Stimulated activated CD4-positive, alpha-beta T cell treated with anti-CD3 and anti-CD28 coated beads, Interleukin-2, amount 100 ng/mL, for 48 hours (primary cell): ENCODE measurements at regions not wholly inside any gene's neighbourhood (a gene's known extent, or its start where the extent isn't known, plus 50 kb on each side); places are given as distances from the start of the nearest gene placed in this dataset.

ENCODE experiments used
- DNase-seq, 2 donors: peaks; one replicate each; pipeline ENCODE4 v3.0.0-alpha.2; 2020

DNA sequence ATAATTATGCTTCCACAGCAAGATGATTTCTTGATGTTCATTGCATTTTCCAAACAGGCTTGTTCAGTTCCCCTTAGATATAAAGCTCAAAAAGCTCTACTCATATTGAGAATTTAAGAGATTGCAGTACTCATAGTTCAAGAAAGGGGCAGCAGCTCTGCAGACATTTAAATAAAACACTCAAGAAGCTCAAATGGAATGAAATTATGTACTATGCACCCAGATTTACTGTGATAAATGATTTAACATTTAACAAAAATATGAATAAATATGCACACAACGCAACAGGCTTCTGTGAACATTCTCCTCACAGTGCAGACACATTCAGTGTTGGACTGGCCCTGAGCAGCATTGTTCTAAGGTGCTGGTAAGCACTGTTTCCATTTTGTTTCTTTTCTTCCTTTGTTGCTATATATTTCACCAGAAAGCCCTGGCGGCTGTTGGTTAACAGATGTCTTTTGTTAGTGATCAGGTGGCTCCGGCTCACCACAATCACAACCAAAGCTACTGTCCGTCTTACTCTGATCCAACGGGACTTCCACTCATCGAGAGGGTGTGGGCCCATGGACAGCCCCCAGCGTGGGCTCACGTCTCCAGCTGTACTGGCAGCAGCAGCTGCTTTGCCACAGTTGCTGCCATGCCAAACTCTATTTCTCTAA, 1440.3 kb downstream of the NCAM2 start:
- DNase-seq = no peak

GRCh38 chr21:22444990-22445389, 1446.8 kb downstream of the NCAM2 start:
- no peak for DNase-seq

DNA sequence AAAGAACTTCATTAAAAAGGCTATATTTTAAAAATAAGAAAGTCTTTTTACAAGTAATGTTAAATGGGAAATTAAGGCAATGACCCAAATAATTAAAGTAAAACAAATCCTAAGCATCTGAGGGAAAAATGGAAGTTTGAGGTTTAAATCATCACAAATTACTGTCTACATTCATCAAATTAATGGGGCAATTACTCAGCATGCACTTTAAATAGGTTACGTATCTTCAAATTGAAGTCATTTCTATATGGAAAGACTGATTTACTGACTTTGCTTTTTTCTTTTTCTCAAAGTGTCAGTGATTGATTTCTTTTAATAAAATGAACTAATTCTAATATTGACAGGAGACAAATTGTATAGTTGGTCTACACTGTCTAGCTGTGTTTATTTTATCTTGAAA, 1452.3 kb downstream of the NCAM2 start:
- no peak for DNase-seq

GRCh38 chr21:22456241-22456640, 1458.0 kb downstream of the NCAM2 start:
- DNase-seq = no peak

DNA sequence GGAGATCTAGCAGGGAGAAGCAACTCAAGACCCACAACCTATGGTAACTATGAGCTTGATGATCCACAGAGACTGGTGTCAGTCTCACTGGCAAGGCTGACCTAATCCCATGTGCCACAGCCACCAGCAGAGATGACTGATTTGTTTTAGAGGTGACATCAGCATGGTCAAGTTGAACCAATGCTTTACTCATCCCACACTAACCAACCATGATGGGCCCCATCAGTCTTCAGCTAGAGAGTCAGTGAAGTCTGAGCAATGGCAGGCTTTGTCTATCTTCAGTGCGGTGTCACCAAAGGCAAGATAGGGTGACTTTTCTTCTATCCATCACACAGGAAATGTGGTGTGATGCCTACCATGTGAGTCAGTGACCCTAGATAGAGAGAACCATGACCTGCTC, 1470.7 kb downstream of the NCAM2 start:
- no peak for DNase-seq

GRCh38 chr21:22474403-22474802, 1476.2 kb downstream of the NCAM2 start:
- no peak for DNase-seq

DNA sequence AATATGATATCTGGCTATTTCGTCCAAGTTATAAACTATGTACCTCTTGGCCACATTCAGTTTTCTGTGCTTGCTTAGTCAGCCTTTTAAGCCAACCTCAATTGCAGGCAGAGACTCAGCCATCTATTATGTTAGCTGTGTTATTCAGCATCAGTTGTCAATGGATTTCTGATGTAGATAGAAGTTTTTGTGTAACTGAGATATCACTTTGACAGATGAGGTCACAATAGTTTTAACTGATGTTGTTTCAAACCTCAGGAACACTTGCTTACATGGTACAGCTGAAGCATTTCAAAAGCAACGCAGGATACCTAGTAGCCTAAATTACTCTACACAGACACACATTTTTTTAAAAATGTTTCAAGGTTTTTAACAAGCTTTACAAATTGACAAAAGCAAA, 1478.0 kb downstream of the NCAM2 start:
- no peak for DNase-seq

DNA sequence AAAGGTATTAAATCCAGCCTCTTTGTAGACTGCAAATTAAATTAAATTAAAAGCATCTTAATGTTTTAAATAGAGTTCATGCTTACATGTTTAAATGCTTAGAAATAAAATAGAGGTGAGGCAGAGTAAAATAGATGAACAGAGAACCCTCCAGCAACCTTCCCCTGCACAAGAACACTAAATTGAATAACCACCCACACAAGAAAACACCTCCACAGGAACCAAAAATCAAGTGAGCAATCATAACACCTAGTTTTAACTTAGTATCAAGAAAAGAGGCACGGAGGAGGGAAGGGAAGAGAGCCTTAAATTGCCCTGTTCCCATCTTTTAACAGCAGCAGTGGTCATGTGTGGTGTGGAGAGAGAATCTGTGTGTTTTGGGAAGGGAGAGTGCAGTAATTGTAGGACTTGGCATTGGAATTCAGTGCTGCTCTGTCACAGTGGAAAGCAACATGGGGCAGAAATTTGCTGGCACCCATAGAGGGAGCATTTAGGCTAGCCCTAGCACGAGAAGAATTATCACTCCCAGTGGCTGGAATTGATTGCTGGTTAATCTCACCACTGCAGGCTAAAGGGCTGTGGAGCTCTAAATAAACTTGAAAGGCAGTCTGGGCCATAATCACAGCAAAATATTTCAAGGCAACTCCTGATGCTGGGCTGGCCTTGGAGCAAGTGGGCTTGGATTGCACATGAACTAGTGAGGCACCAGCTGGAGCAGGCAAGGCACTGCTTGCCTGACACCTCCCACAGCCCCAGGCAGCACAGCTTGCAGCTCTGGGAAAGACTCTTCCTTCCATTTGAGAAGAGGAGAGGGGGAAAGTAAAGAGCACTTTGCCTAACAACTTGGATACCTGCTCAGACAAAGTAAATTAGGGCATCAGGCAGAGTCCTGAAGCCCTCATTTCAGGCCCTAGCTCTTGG, 1478.8 kb downstream of the NCAM2 start:
- DNase-seq = no peak

- DNase-seq = no peak
Observed at GRCh38 chr21:22490049-22490448, 1491.8 kb downstream of the NCAM2 start.

DNA sequence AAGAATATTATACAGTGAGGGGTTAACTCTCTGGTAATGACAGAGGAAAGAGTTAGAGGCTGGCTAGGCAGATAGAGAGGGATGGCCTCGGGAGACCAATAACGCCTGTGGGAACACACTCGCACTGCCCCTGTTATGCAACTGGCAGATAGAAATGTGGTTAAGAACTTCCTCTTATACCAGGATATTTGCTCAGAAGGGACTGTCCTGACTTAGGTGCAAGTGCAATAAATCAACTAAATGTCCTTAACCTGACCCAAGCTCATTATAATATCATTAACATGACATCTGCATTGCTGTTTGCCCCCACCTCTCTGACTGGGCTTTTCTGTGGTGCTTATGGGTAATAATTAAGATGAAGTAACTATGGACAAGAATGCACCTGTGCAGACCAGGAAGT, 1518.0 kb downstream of the NCAM2 start:
- DNase-seq = no peak

- no peak for DNase-seq
Observed at GRCh38 chr21:22535630-22536029, 1537.4 kb downstream of the NCAM2 start.

DNA sequence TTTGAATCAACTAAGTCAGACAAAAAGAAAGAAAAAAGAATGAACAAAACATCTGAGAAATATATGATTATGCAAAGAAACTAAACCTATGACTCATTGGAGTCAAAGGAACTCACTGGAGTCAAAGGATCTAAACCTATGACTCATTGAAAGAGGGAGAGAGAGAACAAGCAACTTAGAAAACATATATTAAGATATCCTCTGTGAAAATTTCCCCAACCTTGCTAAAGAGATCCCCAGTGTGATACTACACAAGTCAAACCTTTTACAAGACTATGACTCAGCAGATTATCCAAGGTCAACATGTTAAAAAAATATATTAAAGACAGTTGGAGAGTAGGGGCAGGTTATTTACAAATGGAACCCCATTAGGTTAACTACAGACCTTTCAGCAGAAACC, 1538.3 kb downstream of the NCAM2 start:
- no peak for DNase-seq

GRCh38 chr21:22544747-22545146, 1546.5 kb downstream of the NCAM2 start:
- DNase-seq = no peak

- DNase-seq = no peak
Observed at GRCh38 chr21:22552390-22552789, 1554.2 kb downstream of the NCAM2 start.

GRCh38 chr21:22554690-22555316, 1556.6 kb downstream of the NCAM2 start:
- no peak for DNase-seq

- no peak for DNase-seq
Observed at GRCh38 chr21:22556829-22557228, 1558.6 kb downstream of the NCAM2 start.

DNA sequence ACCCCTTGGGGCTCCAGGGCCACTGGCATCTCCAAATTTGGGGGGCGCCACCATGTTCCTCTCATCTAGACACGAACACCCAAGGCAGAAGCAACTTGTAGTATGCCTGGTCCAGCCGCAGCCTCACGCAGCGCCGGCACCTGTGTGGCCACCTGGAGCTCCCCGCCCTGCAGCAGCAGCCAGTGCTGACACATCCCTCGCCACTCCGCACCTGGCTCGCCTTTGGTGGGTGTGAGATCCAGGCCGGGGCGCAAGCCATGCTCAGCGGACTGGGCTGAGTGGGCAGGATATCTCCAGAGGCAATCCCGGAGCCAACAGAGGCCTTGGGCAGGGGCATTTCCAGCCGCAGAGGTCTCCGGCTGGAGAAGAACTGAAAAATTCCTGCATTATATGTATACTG, 1563.7 kb downstream of the NCAM2 start:
- DNase-seq = no peak

GRCh38 chr21:22573834-22574233, 1575.6 kb downstream of the NCAM2 start:
- DNase-seq = no peak

GRCh38 chr21:22575165-22575584, 1577.0 kb downstream of the NCAM2 start:
- DNase-seq = no peak

GRCh38 chr21:22579741-22580140, 1581.5 kb downstream of the NCAM2 start:
- no peak for DNase-seq

GRCh38 chr21:22582026-22582425, 1583.8 kb downstream of the NCAM2 start:
- no peak for DNase-seq

DNA sequence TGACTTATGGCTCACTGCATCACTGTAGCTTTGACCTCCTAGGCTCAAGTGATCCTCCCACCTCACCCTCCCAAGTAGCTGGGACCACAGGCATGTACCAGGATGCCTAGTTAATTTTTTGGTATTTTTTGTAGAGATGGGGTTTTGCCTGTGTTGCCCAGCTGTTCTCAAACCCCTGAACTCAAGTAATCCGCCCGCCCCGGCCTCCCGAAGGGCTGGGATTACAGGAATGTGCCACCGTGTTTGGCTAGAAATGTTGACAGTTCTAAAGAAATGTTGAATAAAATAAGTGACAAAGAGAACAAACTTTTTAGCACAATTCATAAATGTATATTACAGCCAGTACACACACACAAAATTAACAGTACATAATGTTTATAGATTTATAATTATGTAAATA, 1586.1 kb downstream of the NCAM2 start:
- no peak for DNase-seq

DNA sequence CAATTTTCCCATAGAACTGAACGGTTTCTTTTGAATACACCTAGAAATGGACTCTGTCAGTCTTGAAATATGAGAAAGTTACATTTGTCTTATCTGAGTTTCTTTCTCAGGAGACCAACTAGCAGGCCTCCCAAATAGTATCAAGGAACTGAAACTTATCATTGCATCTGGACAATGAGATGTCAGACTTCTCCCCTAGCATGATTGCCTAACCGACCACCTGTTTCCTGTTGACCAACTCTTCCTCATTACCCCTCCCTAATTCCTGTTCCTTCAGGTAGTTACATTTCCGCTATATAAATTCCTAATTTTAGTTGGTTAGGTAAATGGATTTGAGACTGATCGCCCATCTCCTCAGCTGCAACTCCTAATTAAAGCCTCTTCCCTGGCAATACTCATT, 1587.3 kb downstream of the NCAM2 start:
- no peak for DNase-seq
